Neural cell (in vitro differentiated cells): ENCODE measurements at regions not wholly inside any gene's neighbourhood (a gene's known extent, or its start where the extent isn't known, plus 50 kb on each side); places are given as distances from the start of the nearest gene placed in this dataset.

Source experiments
- H2AFZ ChIP-seq: fragments of 200-600, 300-800 bp; sonication (generic), shearing (Covaris generic); 2 replicates; pipeline ENCODE4 v1.6.0; 2014; ENCODE audit warnings: low read depth, mild to moderate bottlenecking, antibody characterized with exemption, low read length, moderate library complexity
- H3F3A ChIP-seq: fragments of 200-600 bp; shearing (Covaris generic); 2 replicates; pipeline ENCODE4 v1.6.1; 2016; ENCODE audit warnings: mild to moderate bottlenecking, moderate library complexity, mixed read lengths, antibody characterized with exemption, low read length; ENCODE audit not compliant: insufficient read depth, poor library complexity, severe bottlenecking
- H3K27ac ChIP-seq: fragments of 200-600, 300-800 bp; sonication (generic), shearing (Covaris generic); 2 replicates; pipeline ENCODE4 v1.5.1; 2014; ENCODE audit warnings: mild to moderate bottlenecking, low read length, moderate library complexity
- H3K27me3 ChIP-seq: fragments of 300-800, 200-600 bp; sonication (generic), shearing (Covaris generic); 2 replicates; pipeline ENCODE4 v1.6.0; 2014; ENCODE audit warnings: mild to moderate bottlenecking, low read depth, low read length, moderate library complexity; ENCODE audit not compliant: insufficient read depth
- H3K36me3 ChIP-seq: fragments of 300-800, 200-600 bp; sonication (generic), shearing (Covaris generic); 2 replicates; pipeline ENCODE4 v1.5.1; 2014; ENCODE audit warnings: mild to moderate bottlenecking, antibody characterized with exemption, low read length, moderate library complexity; ENCODE audit not compliant: insufficient read depth
- H3K4me2 ChIP-seq: fragments of 300-800, 200-600 bp; sonication (generic), shearing (Covaris generic); 2 replicates; pipeline ENCODE4 v1.6.0; 2014; ENCODE audit warnings: mild to moderate bottlenecking, low read length
- H3K4me3 ChIP-seq: fragments of 300-800, 200-600 bp; sonication (generic), shearing (Covaris generic); 2 replicates; pipeline ENCODE4 v1.5.1; 2014; ENCODE audit warnings: mild to moderate bottlenecking, low read length, moderate library complexity
- H3K79me2 ChIP-seq: fragments of 200-600 bp; shearing (Covaris generic); replicated peaks from 2 replicates; pipeline ENCODE4 v1.6.0; 2014; ENCODE audit warnings: mild to moderate bottlenecking, low read length, moderate library complexity; ENCODE audit not compliant: insufficient read depth
- H3K9ac ChIP-seq: fragments of 300-800, 200-600 bp; sonication (generic), shearing (Covaris generic); 2 replicates; pipeline ENCODE4 v1.6.1; 2016; ENCODE audit warnings: mild to moderate bottlenecking, low read length, mixed read lengths
- H3K9me2 ChIP-seq: fragments of 200-600 bp; shearing (Covaris generic); 2 replicates; pipeline ENCODE4 v1.6.1; 2016; ENCODE audit warnings: mild to moderate bottlenecking, low read length, mixed read lengths; ENCODE audit not compliant: insufficient read depth
- H3K9me3 ChIP-seq: fragments of 200-600, 300-800 bp; sonication (generic), shearing (Covaris generic); 2 replicates; pipeline ENCODE4 v1.6.1; 2016; ENCODE audit warnings: mild to moderate bottlenecking, mixed run types, low read length, moderate library complexity, mixed read lengths
- H4K20me1 ChIP-seq: fragments of 200-600 bp; shearing (Covaris generic); 2 replicates; pipeline ENCODE4 v1.6.1; 2016; ENCODE audit warnings: mild to moderate bottlenecking, mixed run types; ENCODE audit not compliant: insufficient read depth
- CTCF ChIP-seq: fragments of 450-650 bp; IDR thresholded peaks from 2 replicates; pipeline ENCODE4 v1.5.1; 2014; ENCODE audit warnings: antibody characterized with exemption, mild to moderate bottlenecking, moderate library complexity; ENCODE audit not compliant: poor library complexity, severe bottlenecking
- EP300 ChIP-seq: fragments of 450-650 bp; conservative IDR thresholded peaks from 2 replicates; pipeline ENCODE4 v1.6.1; 2014; ENCODE audit warnings: antibody characterized with exemption, mild to moderate bottlenecking, moderate library complexity; ENCODE audit not compliant: poor library complexity, severe bottlenecking
- EZH2 ChIP-seq: fragments of 200-600, 300-800 bp; shearing (Covaris generic), sonication (generic); IDR thresholded peaks from 2 replicates; pipeline ENCODE4 v1.6.1; 2014; ENCODE audit warnings: antibody characterized with exemption, low read length, borderline replicate concordance, mild to moderate bottlenecking; ENCODE audit not compliant: insufficient read depth, poor library complexity, severe bottlenecking
- MXI1 ChIP-seq: fragments of 450-650 bp; conservative IDR thresholded peaks from 2 replicates; pipeline ENCODE4 v1.6.1; 2014; ENCODE audit warnings: antibody characterized with exemption, mild to moderate bottlenecking; ENCODE audit not compliant: poor library complexity, severe bottlenecking
- POLR2AphosphoS5 ChIP-seq: IDR thresholded peaks from 2 replicates; pipeline ENCODE4 v1.6.1; 2012
- RAD21 ChIP-seq: fragments of 450-650 bp; conservative IDR thresholded peaks from 2 replicates; pipeline ENCODE4 v1.6.1; 2014; ENCODE audit warnings: antibody characterized with exemption, mild to moderate bottlenecking, moderate library complexity
- REST ChIP-seq: IDR thresholded peaks from 2 replicates; pipeline ENCODE4 v1.6.1; 2012; ENCODE audit warnings: borderline replicate concordance
- SMC3 ChIP-seq: fragments of 450-650 bp; conservative IDR thresholded peaks from 2 replicates; pipeline ENCODE4 v1.6.1; 2014; ENCODE audit warnings: antibody characterized with exemption, mild to moderate bottlenecking, moderate library complexity; ENCODE audit not compliant: poor library complexity
- TAF1 ChIP-seq: IDR thresholded peaks from 2 replicates; pipeline ENCODE4 v1.6.1; 2012; ENCODE audit warnings: low read depth

GRCh38 chr20:60299951-60300350 lies 341.7 kb downstream of the CDH26 start:
- Histone ChIP-seq H3K79me2 (no peaks in the 10 kb centered on the region), H3K9me3 (no peaks in the 10 kb centered on the region)

GRCh38 chr20:60300374-60300773 lies 342.2 kb downstream of the CDH26 start:
- H3K9me3 ChIP-seq, result no peaks in the 10 kb centered on the region
- H3K4me2 ChIP-seq, result no peak overlapping the region
- H2AFZ ChIP-seq, result no peak overlapping the region
- no peak overlapping the region for H3K9ac ChIP-seq
- H3F3A ChIP-seq, result no peaks in the 10 kb centered on the region
- H3K9me2 ChIP-seq, result no peaks in the 10 kb centered on the region
- H3K79me2 ChIP-seq, result no peaks in the 10 kb centered on the region
- no peaks in the 10 kb centered on the region for H3K27me3 ChIP-seq
- no peaks in the 10 kb centered on the region for H3K36me3 ChIP-seq
- H3K4me3 ChIP-seq, result no peak overlapping the region
- H4K20me1 ChIP-seq, result no peaks in the 10 kb centered on the region
- H3K27ac ChIP-seq, result no peak overlapping the region
- TF ChIP-seq TAF1, result no peak
- TF ChIP-seq REST, result no peak
- no peak for TF ChIP-seq EP300
- TF ChIP-seq CTCF, result no peak
- TF ChIP-seq POLR2AphosphoS5, result no peak
- TF ChIP-seq RAD21, result no peak
- TF ChIP-seq SMC3, result no peak

More at GRCh38 chr20:60299951-60300350, 341.7 kb downstream of the CDH26 start:
- Histone ChIP-seq H4K20me1 (no peaks in the 10 kb centered on the region), H3K27me3 (no peaks in the 10 kb centered on the region), H3K4me2 (no peak overlapping the region), H3K9ac (no peak overlapping the region), H2AFZ (no peak overlapping the region), H3K4me3 (no peak overlapping the region), H3K9me2 (no peaks in the 10 kb centered on the region), H3K27ac (no peak overlapping the region), H3K36me3 (no peaks in the 10 kb centered on the region), H3F3A (no peaks in the 10 kb centered on the region)
- TF ChIP-seq RAD21 (no peak), CTCF (no peak), REST (no peak), EP300 (no peak), SMC3 (no peak), POLR2AphosphoS5 (no peak), MXI1 (no peak), TAF1 (no peak), EZH2 (no peak)
